Cerebellar cortex (tissue), 1 donor: ENCODE measurements at regions not wholly inside any gene's neighbourhood (a gene's known extent, or its start where the extent isn't known, plus 50 kb on each side); places are given as distances from the start of the nearest gene placed in this dataset.
A peak's percentile ranks its signal among the peaks of the same experiment; 100 is the strongest.
"Not testable (repeated sequence)": the region's sequence is repeated elsewhere in the genome, so short reads cannot be mapped to it uniquely, and the experiment has no call there.

Source experiments
- DNase-seq: peaks from one replicate; pipeline ENCODE4 v3.0.0-alpha.2; 2015; ENCODE audit warnings: low spot score

- DNase-seq = no peak
Observed at GRCh38 chr5:39968381-39968780, 543.6 kb upstream of the DAB2 start.

GRCh38 chr5:39955156-39955555 lies 530.4 kb upstream of the DAB2 start:
- no peak for DNase-seq

- DNase-seq = no peak
Observed at GRCh38 chr5:39951070-39951469, 526.3 kb upstream of the DAB2 start.

GRCh38 chr5:39948867-39949468 lies 524.2 kb upstream of the DAB2 start:
- peak; percentile 47 for DNase-seq

GRCh38 chr5:39948341-39948740 lies 523.6 kb upstream of the DAB2 start:
- no peak for DNase-seq

GRCh38 chr5:39947657-39948056 lies 522.9 kb upstream of the DAB2 start:
- DNase-seq = no peak

GRCh38 chr5:39946356-39947045 lies 521.7 kb upstream of the DAB2 start:
- DNase-seq = no peak

- no peak for DNase-seq
Observed at GRCh38 chr5:39945870-39946269, 521.1 kb upstream of the DAB2 start.

GRCh38 chr5:39943811-39944210 lies 519.0 kb upstream of the DAB2 start:
- DNase-seq = no peak

GRCh38 chr5:39942606-39943005 lies 517.8 kb upstream of the DAB2 start:
- no peak for DNase-seq

- no peak for DNase-seq
Observed at GRCh38 chr5:39941416-39941815, 516.6 kb upstream of the DAB2 start.

GRCh38 chr5:39934830-39935229 lies 510.1 kb upstream of the DAB2 start:
- DNase-seq = no peak

- DNase-seq = no peak
Observed at GRCh38 chr5:39933061-39933460, 508.3 kb upstream of the DAB2 start.

- no peak for DNase-seq
Observed at GRCh38 chr5:39928709-39929108, 503.9 kb upstream of the DAB2 start.

- no peak for DNase-seq
Observed at GRCh38 chr5:39919876-39920275, 495.1 kb upstream of the DAB2 start.

- no peak for DNase-seq
Observed at GRCh38 chr5:39912906-39913305, 488.1 kb upstream of the DAB2 start.

- DNase-seq = not testable (repeated sequence)
Observed at GRCh38 chr5:39907267-39907951, 482.6 kb upstream of the DAB2 start.

GRCh38 chr5:39906146-39906545 lies 481.4 kb upstream of the DAB2 start:
- no peak for DNase-seq

- no peak for DNase-seq
Observed at GRCh38 chr5:39905356-39905755, 480.6 kb upstream of the DAB2 start.

GRCh38 chr5:39902626-39903025 lies 477.8 kb upstream of the DAB2 start:
- DNase-seq = no peak

- no peak for DNase-seq
Observed at GRCh38 chr5:39898731-39899130, 474.0 kb upstream of the DAB2 start.

- no peak for DNase-seq
Observed at GRCh38 chr5:39896706-39897105, 471.9 kb upstream of the DAB2 start.

GRCh38 chr5:39896104-39896503 lies 471.3 kb upstream of the DAB2 start:
- DNase-seq = no peak
